Endothelial cell (in vitro differentiated cells): ENCODE measurements at regions not wholly inside any gene's neighbourhood (a gene's known extent, or its start where the extent isn't known, plus 50 kb on each side); places are given as distances from the start of the nearest gene placed in this dataset.

Source experiments
- DNase-seq: peaks from one replicate; pipeline ENCODE4 v3.0.0; 2021; ENCODE audit warnings: low spot score
- H3K27ac Mint-ChIP-seq: one replicate; pipeline ENCODE4 v1.8.0; 2021; ENCODE audit warnings: mixed read lengths, inconsistent platforms; ENCODE audit not compliant: unreplicated experiment
- H3K27me3 Mint-ChIP-seq: one replicate; pipeline ENCODE4 v1.8.0; 2021; ENCODE audit warnings: mild to moderate bottlenecking, moderate library complexity, mixed read lengths, inconsistent platforms; ENCODE audit not compliant: unreplicated experiment
- H3K36me3 Mint-ChIP-seq: one replicate; pipeline ENCODE4 v1.8.0; 2021; ENCODE audit warnings: mild to moderate bottlenecking, low read depth, mixed read lengths, inconsistent platforms; ENCODE audit not compliant: unreplicated experiment
- H3K4me1 Mint-ChIP-seq: one replicate; pipeline ENCODE4 v1.8.0; 2021; ENCODE audit warnings: mild to moderate bottlenecking, mixed read lengths, inconsistent platforms; ENCODE audit not compliant: unreplicated experiment
- H3K4me3 Mint-ChIP-seq: one replicate; pipeline ENCODE4 v1.8.0; 2021; ENCODE audit warnings: mild to moderate bottlenecking, mixed read lengths, inconsistent platforms; ENCODE audit not compliant: unreplicated experiment
- H3K9me3 Mint-ChIP-seq: one replicate; pipeline ENCODE4 v1.8.0; 2021; ENCODE audit warnings: mixed read lengths, inconsistent platforms; ENCODE audit not compliant: unreplicated experiment
- TF ChIP-seq, protein P1 (sequence below): fragments of 200-600 bp; sonication (generic); IDR thresholded peaks from one replicate; pipeline ENCODE4 v1.5.0; 2021; ENCODE audit warnings: antibody characterized with exemption; ENCODE audit not compliant: unreplicated experiment

- H3K27me3 Mint-ChIP-seq: peaks cover 2% of the 10 kb centered on the region
- no peaks in the 10 kb centered on the region for H3K4me1 Mint-ChIP-seq
- H3K27ac Mint-ChIP-seq: no peak overlapping the region
- DNase-seq: no peak
- TF ChIP-seq, protein P1, sequence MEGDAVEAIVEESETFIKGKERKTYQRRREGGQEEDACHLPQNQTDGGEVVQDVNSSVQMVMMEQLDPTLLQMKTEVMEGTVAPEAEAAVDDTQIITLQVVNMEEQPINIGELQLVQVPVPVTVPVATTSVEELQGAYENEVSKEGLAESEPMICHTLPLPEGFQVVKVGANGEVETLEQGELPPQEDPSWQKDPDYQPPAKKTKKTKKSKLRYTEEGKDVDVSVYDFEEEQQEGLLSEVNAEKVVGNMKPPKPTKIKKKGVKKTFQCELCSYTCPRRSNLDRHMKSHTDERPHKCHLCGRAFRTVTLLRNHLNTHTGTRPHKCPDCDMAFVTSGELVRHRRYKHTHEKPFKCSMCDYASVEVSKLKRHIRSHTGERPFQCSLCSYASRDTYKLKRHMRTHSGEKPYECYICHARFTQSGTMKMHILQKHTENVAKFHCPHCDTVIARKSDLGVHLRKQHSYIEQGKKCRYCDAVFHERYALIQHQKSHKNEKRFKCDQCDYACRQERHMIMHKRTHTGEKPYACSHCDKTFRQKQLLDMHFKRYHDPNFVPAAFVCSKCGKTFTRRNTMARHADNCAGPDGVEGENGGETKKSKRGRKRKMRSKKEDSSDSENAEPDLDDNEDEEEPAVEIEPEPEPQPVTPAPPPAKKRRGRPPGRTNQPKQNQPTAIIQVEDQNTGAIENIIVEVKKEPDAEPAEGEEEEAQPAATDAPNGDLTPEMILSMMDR: no peak
- no peaks in the 10 kb centered on the region for H3K9me3 Mint-ChIP-seq
- no peak overlapping the region for H3K4me3 Mint-ChIP-seq
- no peaks in the 10 kb centered on the region for H3K36me3 Mint-ChIP-seq
Observed at GRCh38 chr14:44829021-44829420, 132.7 kb downstream of the KLHL28 start.

DNA sequence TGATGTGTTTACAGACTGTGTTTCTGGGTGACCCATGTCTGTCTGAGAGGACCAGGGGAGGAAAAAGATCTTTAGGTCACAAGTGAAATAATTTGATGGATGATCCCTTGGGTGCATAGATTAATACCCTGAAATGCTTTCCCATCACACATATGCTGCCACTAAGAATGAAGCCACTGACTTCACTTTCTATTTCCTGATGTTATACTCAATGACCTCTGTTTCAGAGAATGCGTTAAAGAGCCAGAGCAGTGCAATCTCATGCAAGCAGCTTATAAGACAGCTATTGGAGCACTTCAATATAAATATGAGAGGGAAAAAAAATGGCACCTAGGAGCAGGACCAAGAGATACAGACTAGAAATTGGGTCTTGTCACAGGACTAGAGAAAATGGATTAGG is 133.7 kb downstream of the KLHL28 start:
- peaks cover 2% of the 10 kb centered on the region for H3K27me3 Mint-ChIP-seq
- H3K4me3 Mint-ChIP-seq: no peak overlapping the region
- TF ChIP-seq, protein P1: no peak

DNA sequence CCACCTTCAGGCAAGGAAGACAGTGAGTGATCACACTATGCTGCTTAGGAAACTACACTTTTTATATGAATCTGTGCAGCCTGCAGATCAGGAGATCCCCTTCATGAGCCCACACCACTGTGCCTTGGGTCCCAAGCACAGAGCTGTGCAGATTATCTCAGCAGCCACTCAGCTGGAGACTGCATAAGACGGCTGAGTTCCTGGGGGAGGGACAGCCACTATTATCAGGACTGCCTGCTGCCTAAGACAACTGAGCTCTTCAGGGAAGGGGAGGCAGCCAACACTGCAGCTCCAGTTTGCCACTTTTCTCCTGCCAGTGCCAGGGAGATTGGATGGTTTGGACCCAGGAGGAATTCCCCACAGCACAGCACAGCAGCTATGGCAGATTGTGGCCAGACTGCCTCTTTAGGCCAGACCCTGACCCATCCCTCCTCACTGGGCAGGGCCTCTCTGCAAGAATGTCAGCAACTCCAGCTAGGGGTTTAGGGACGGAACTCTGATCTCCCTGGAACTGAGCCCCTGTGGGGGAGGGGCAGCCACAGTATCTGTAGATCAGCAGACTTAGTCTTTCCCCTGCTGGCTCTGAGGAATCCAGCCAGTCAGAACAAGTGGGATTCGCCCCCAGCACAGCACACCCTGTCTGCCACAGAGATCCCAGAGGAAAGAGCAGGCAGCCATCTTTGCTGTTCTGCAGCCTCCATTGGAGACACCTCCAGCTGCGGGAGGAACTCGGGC is 141.3 kb downstream of the KLHL28 start:
- Mint-ChIP-seq H3K4me1 (no peaks in the 10 kb centered on the region), H3K4me3 (no peak overlapping the region), H3K36me3 (no peaks in the 10 kb centered on the region), H3K27me3 (no peaks in the 10 kb centered on the region), H3K27ac (no peak overlapping the region), H3K9me3 (no peaks in the 10 kb centered on the region)
- no peak for DNase-seq
- TF ChIP-seq, protein P1: no peak

More for the DNA sequence above, 133.7 kb downstream of the KLHL28 start:
- no peak overlapping the region for H3K27ac Mint-ChIP-seq
- no peaks in the 10 kb centered on the region for H3K4me1 Mint-ChIP-seq
- no peak for DNase-seq
- H3K9me3 Mint-ChIP-seq: no peaks in the 10 kb centered on the region
- no peaks in the 10 kb centered on the region for H3K36me3 Mint-ChIP-seq

GRCh38 chr14:44814196-44814595 is 147.6 kb downstream of the KLHL28 start:
- Mint-ChIP-seq H3K27me3 (no peaks in the 10 kb centered on the region), H3K4me1 (peaks cover 12% of the 10 kb centered on the region), H3K36me3 (no peaks in the 10 kb centered on the region), H3K9me3 (no peaks in the 10 kb centered on the region), H3K4me3 (no peak overlapping the region), H3K27ac (no peak overlapping the region)
- DNase-seq: no peak
- TF ChIP-seq, protein P1: no peak

GRCh38 chr14:44812672-44813071 is 149.1 kb downstream of the KLHL28 start:
- DNase-seq: no peak
- no peaks in the 10 kb centered on the region for H3K36me3 Mint-ChIP-seq
- H3K27ac Mint-ChIP-seq: no peak overlapping the region
- H3K9me3 Mint-ChIP-seq: no peaks in the 10 kb centered on the region
- H3K27me3 Mint-ChIP-seq: no peaks in the 10 kb centered on the region
- H3K4me3 Mint-ChIP-seq: no peak overlapping the region
- TF ChIP-seq, protein P1: no peak
- peaks cover 13% of the 10 kb centered on the region for H3K4me1 Mint-ChIP-seq
